Right lobe of liver (tissue), 6 donors: ENCODE measurements at regions not wholly inside any gene's neighbourhood (a gene's known extent, or its start where the extent isn't known, plus 50 kb on each side); places are given as distances from the start of the nearest gene placed in this dataset.

Experiments used
- ATAC-seq, 4 donors: fragments of 200-7000 bp; cut with Tn5 transposase; one replicate each; pipeline ENCODE4 v1.9.1; 2020; ENCODE audit warnings: mild to moderate bottlenecking in 4 of 4, moderate library complexity in 4 of 4
- DNase-seq, 3 donors: peaks; one replicate each; pipeline ENCODE4 v3.0.0-alpha.2; 2020
- H3K27ac ChIP-seq, 3 donors: fragments of 200-600 bp; one replicate each; pipeline ENCODE4 v1.8.0; 2022
- H3K27me3 ChIP-seq, 2 donors: fragments of 200-600 bp; one replicate each; pipeline ENCODE4 v1.8.0; 2022
- H3K36me3 ChIP-seq, 4 donors: fragments of 200-600 bp; sonication (generic) in 1 of 4; one replicate each; pipeline versions ENCODE4 v1.5.1 to v1.8.0; 2017 to 2022; ENCODE audit warnings: control low read depth in 1 of 4
- H3K4me1 ChIP-seq, 4 donors: fragments of 200-600 bp; sonication (generic) in 1 of 4; one replicate each; pipeline versions ENCODE4 v1.5.1 to v1.8.0; 2017 to 2022; ENCODE audit warnings: control low read depth in 1 of 4
- H3K4me3 ChIP-seq, 3 donors: fragments of 200-600 bp; one replicate each; pipeline ENCODE4 v1.8.0; 2022
- H3K9me3 ChIP-seq, 4 donors: fragments of 200-600 bp; sonication (generic) in 1 of 4; one replicate each; pipeline versions ENCODE4 v1.5.1 to v1.8.0; 2017 to 2022; ENCODE audit warnings: control low read depth in 1 of 4
- POLR2A ChIP-seq: fragments of 450-650 bp; IDR thresholded peaks from one replicate; pipeline ENCODE4 v1.6.1; 2017; ENCODE audit warnings: antibody characterized with exemption, mild to moderate bottlenecking
- WGBS: methylation state at CpG from one replicate; pipeline ENCODE4 v1.1.6; 2018; ENCODE audit warnings: low coverage, low lambda C conversion rate; ENCODE audit not compliant: insufficient coverage; ENCODE audit errors: missing lambda C conversion rate; 5-methylcytosine and 5-hydroxymethylcytosine counted together
- intact Hi-C, 2 donors: fragments of 100-400 bp; cut with DNase I; formaldehyde crosslinking; loops; one replicate each; pipeline versions ENCODE4 v1.11.2 to v1.14.1; 2022
- TF ChIP-seq, protein P1 (sequence below), 4 donors: fragments of 200-600 bp in 3 of 4; fragments of 450-650 bp in 1 of 4; IDR thresholded peaks; one replicate each; pipeline versions ENCODE4 v1.5.1 to v1.8.0; 2016 to 2022; ENCODE audit warnings: antibody characterized with exemption in 4 of 4, mild to moderate bottlenecking in 2 of 4
- donor health status: DM: no; HTN: yes; CAD: no.
- donor health status: DM: no; HTN: no; CAD: no.
- donor health status: DM: no; HTN: no; CAD: no.
- donor health status: DM: no; HTN: yes; CAD: no.
- donor health status: DM: no; HTN: yes; CAD: no.

DNA sequence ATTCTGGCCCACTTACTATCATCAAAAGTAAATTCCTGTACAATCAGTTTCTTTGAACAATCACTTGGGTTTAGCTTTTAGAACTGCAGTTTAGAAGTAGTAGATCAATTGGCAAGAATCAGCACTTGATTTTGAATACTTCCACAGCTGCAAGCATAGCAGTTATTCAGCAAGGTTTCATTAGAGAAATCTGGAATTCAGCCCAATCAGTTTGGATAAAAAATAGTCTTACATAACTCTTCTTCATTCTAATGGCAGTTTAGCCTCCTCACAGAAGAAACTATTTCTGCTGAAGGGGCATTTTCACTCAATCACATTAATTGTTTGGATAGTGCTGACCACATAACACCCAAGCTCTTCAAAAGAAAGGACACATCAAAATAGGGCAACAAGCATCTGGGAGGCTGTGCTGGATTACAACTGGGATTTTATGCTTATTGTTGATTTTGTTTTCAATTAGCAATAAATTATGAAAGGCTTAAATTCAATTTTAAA is 336.2 kb upstream of the PDE4D start:
- ATAC-seq (no peak), DNase-seq (no peak)
- Histone ChIP-seq H3K36me3 (no peaks in the 10 kb centered on the region), H3K9me3 (no peaks in the 10 kb centered on the region), H3K4me1 (no peaks in the 10 kb centered on the region), H3K27me3 (no peaks in the 10 kb centered on the region), H3K4me3 (no peak overlapping the region), H3K27ac (no peak overlapping the region)
- TF ChIP-seq, protein P1, sequence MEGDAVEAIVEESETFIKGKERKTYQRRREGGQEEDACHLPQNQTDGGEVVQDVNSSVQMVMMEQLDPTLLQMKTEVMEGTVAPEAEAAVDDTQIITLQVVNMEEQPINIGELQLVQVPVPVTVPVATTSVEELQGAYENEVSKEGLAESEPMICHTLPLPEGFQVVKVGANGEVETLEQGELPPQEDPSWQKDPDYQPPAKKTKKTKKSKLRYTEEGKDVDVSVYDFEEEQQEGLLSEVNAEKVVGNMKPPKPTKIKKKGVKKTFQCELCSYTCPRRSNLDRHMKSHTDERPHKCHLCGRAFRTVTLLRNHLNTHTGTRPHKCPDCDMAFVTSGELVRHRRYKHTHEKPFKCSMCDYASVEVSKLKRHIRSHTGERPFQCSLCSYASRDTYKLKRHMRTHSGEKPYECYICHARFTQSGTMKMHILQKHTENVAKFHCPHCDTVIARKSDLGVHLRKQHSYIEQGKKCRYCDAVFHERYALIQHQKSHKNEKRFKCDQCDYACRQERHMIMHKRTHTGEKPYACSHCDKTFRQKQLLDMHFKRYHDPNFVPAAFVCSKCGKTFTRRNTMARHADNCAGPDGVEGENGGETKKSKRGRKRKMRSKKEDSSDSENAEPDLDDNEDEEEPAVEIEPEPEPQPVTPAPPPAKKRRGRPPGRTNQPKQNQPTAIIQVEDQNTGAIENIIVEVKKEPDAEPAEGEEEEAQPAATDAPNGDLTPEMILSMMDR (IDR thresholded peaks at IDR 0.05): no peak
- TF ChIP-seq POLR2A: no peak
- intact Hi-C loops: no loop called here

DNA sequence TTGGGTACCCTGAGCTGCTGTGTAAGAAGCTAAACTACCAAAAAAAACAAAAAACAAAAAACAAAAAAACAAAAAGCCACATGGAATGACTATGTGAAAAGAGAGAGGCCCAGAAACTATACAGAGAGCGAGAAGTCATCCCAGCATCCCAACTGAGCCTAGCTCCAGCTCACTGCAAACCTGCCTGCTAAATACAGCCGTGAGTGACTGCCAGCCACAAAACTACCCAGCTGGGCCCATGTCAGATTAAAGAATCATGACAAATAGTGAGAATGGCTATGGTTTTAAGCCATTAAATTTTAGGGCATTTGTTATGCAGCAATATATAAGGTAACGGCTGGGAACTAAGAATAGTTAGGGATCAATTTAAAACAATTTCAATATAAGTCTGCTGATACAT is 335.1 kb upstream of the PDE4D start:
- no peak for DNase-seq
- 46% methylated on average over 2 of the region's 3 CpGs for WGBS

GRCh38 chr5:60226128-60226527 is 332.6 kb upstream of the PDE4D start:
- Histone ChIP-seq H3K4me1 (no peaks in the 10 kb centered on the region), H3K4me3 (no peak overlapping the region), H3K9me3 (no peaks in the 10 kb centered on the region), H3K27me3 (no peaks in the 10 kb centered on the region), H3K27ac (no peak overlapping the region), H3K36me3 (no peaks in the 10 kb centered on the region)
- no peak for DNase-seq
- intact Hi-C loops: no loop called here
- ATAC-seq: no peak
- TF ChIP-seq POLR2A: no peak
- TF ChIP-seq, protein P1 (IDR thresholded peaks at IDR 0.05): no peak

More for the DNA sequence above, 335.1 kb upstream of the PDE4D start:
- Histone ChIP-seq H3K27ac (no peak overlapping the region), H3K27me3 (no peaks in the 10 kb centered on the region), H3K4me3 (no peak overlapping the region), H3K9me3 (no peaks in the 10 kb centered on the region), H3K36me3 (no peaks in the 10 kb centered on the region), H3K4me1 (no peaks in the 10 kb centered on the region)
- no peak for ATAC-seq
- intact Hi-C loops: no loop called here
- TF ChIP-seq, protein P1 (IDR thresholded peaks at IDR 0.05): no peak
- no peak for TF ChIP-seq POLR2A

- Histone ChIP-seq H3K9me3 (no peaks in the 10 kb centered on the region), H3K4me1 (no peaks in the 10 kb centered on the region), H3K4me3 (no peak overlapping the region), H3K36me3 (no peaks in the 10 kb centered on the region), H3K27me3 (no peaks in the 10 kb centered on the region), H3K27ac (no peak overlapping the region)
- WGBS: 46% methylated on average over 3 of the region's 3 CpGs
- intact Hi-C loops: no loop called here
- ATAC-seq (no peak), DNase-seq (no peak)
- no peak for TF ChIP-seq POLR2A
- TF ChIP-seq, protein P1 (IDR thresholded peaks at IDR 0.05): no peak
Measured at GRCh38 chr5:60223342-60223741, 329.8 kb upstream of the PDE4D start.

DNA sequence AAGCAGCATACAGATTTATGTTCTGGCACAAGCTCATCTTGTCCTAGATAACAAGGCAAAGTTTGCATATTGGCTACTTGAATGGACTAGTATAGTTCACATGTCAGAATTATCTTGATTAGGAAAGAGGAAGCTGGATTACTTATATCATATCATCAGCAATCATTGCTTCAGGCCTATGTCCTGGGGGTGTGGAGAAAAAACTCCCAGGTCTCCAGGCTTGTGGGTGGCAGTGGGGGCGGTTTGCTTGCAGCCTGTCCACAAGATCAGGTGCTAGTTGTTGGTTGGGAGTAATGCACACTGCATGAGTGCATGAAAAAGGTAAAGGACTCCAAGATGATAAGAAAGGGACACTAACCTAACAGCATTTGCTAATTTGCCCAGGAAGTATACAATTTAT is 326.4 kb upstream of the PDE4D start:
- WGBS: 40% methylated on average over 1 of the region's 1 CpG
- intact Hi-C loops: no loop called here
- Histone ChIP-seq H3K27ac (no peak overlapping the region), H3K27me3 (no peaks in the 10 kb centered on the region), H3K9me3 (no peaks in the 10 kb centered on the region), H3K36me3 (no peaks in the 10 kb centered on the region), H3K4me1 (no peaks in the 10 kb centered on the region), H3K4me3 (no peak overlapping the region)
- no peak for DNase-seq
- no peak for TF ChIP-seq POLR2A
- TF ChIP-seq, protein P1 (IDR thresholded peaks at IDR 0.05): no peak
- ATAC-seq: no peak
